HCT116 (cell line): ENCODE measurements at regions not wholly inside any gene's neighbourhood (a gene's known extent, or its start where the extent isn't known, plus 50 kb on each side); places are given as distances from the start of the nearest gene placed in this dataset.

ENCODE experiments used
- ATAC-seq: fragments of 200-7000 bp; cut with Tn5 transposase; 2 replicates; pipeline ENCODE4 v1.9.1; 2020; ENCODE audit warnings: mild to moderate bottlenecking, moderate library complexity
- BruUV-seq: library from RNA; stranded (reverse); fragments of 400-500 nt; replicated peaks from 2 replicates; lab custom pipeline; 2021; lab: Mats Ljungman, UMichigan
- CTCF ChIA-PET: fragments of 300-600 bp; sonication (Branson Sonifier 250); formaldehyde crosslinking; loops from one replicate; lab custom pipeline; 2021; ENCODE audit warnings: antibody characterized with exemption; lab: Charles Lee
- POLR2A ChIA-PET: fragments of 300-600, 350-600 bp; sonication (Branson Sonifier 250); formaldehyde crosslinking; loops from one replicate; lab custom pipeline; 2021; ENCODE audit warnings: antibody characterized with exemption; lab: Charles Lee
- RAD21 ChIA-PET, 2 experiments: fragments of 300-600 bp; sonication (Branson Sonifier 250); formaldehyde crosslinking; loops; one replicate each; lab custom pipeline; 2023; ENCODE audit warnings: low total read pairs in 2 of 2; ENCODE audit not compliant: uncharacterized antibody in 2 of 2, unreplicated experiment in 2 of 2, low non-redundant PET in 1 of 2; lab: Charles Lee
- DNase-seq: peaks from one replicate; pipeline ENCODE4 v3.0.0-alpha.2; 2010; ENCODE audit warnings: low read depth, low spot score
- H2AFZ ChIP-seq: fragments of 200-600 bp; shearing (Covaris generic), sonication (generic); 2 replicates; pipeline ENCODE4 v1.6.1; 2017; ENCODE audit warnings: low read depth, mixed run types, mixed read lengths, antibody characterized with exemption, low read length; ENCODE audit not compliant: poor library complexity, severe bottlenecking
- H3K27ac ChIP-seq: 2 replicates; pipeline ENCODE4 v1.5.1; 2012; ENCODE audit warnings: low read depth, low read length
- H3K27me3 ChIP-seq: fragments of 200-600 bp; sonication (generic); 2 replicates; pipeline ENCODE4 v1.6.1; 2016; ENCODE audit warnings: mixed run types, low read length, mixed read lengths; ENCODE audit not compliant: insufficient read depth
- H3K36me3 ChIP-seq, 2 experiments: fragments of 200-500 bp in 1 of 2; fragments of 200-600 bp in 1 of 2; sonication (Bioruptor generic) in 1 of 2; sonication (generic) in 1 of 2; 2 replicates each; pipeline versions ENCODE4 v1.5.1 to v1.6.1; 2014 to 2016; ENCODE audit warnings: low read length in 2 of 2, inconsistent platforms in 1 of 2, mixed read lengths in 1 of 2, mixed run types in 1 of 2; ENCODE audit not compliant: insufficient read depth in 2 of 2, control insufficient read depth in 1 of 2
- H3K4me1 ChIP-seq, 2 experiments: fragments of 200-600 bp in 1 of 2; sonication (generic) in 1 of 2; 2 replicates each; pipeline versions ENCODE4 v1.5.1 to v1.6.1; 2012 to 2017; ENCODE audit warnings: low read length in 2 of 2, inconsistent platforms in 1 of 2, mild to moderate bottlenecking in 1 of 2, mixed read lengths in 1 of 2, mixed run types in 1 of 2, moderate library complexity in 1 of 2; ENCODE audit not compliant: insufficient read depth in 2 of 2, control insufficient read depth in 1 of 2
- H3K4me2 ChIP-seq: fragments of 200-600 bp; sonication (generic); 2 replicates; pipeline ENCODE4 v1.6.1; 2017; ENCODE audit warnings: mixed run types, low read length, mixed read lengths
- H3K4me3 ChIP-seq, 2 experiments: fragments of 200-600 bp in 1 of 2; sonication (generic) in 1 of 2; replicated peaks in 1 of 2; 2 replicates each; pipeline ENCODE4 v1.5.1; 2011 to 2016; ENCODE audit warnings: low read length in 2 of 2, control low read depth in 1 of 2, low read depth in 1 of 2, mild to moderate bottlenecking in 1 of 2, mixed read lengths in 1 of 2, mixed run types in 1 of 2
- H3K79me2 ChIP-seq: fragments of 200-600 bp; sonication (generic); 2 replicates; pipeline ENCODE4 v1.6.1; 2017; ENCODE audit warnings: mild to moderate bottlenecking, mixed run types, low read length, moderate library complexity, mixed read lengths; ENCODE audit not compliant: insufficient read depth
- H3K9ac ChIP-seq: fragments of 200-600 bp; sonication (generic); 2 replicates; pipeline ENCODE4 v1.6.1; 2016; ENCODE audit warnings: low read length, mixed read lengths
- H3K9me2 ChIP-seq: fragments of 200-600 bp; sonication (generic), shearing (Covaris generic); 2 replicates; pipeline ENCODE4 v1.6.1; 2017; ENCODE audit warnings: mixed run types, mild to moderate bottlenecking, moderate library complexity; ENCODE audit not compliant: insufficient read depth
- H3K9me3 ChIP-seq, 2 experiments: fragments of 200-500 bp in 1 of 2; fragments of 200-600 bp in 1 of 2; sonication (Bioruptor generic) in 1 of 2; sonication (generic) in 1 of 2; 2 replicates each; pipeline ENCODE4 v1.6.1; 2014 to 2017; ENCODE audit warnings: low read length in 2 of 2, mixed read lengths in 2 of 2, inconsistent platforms in 1 of 2, low read depth in 1 of 2, mild to moderate bottlenecking in 1 of 2, mixed run types in 1 of 2, moderate library complexity in 1 of 2; ENCODE audit not compliant: control insufficient read depth in 1 of 2, insufficient read depth in 1 of 2
- H4K20me1 ChIP-seq: fragments of 200-600 bp; sonication (generic), shearing (Covaris generic); 2 replicates; pipeline ENCODE4 v1.6.1; 2017; ENCODE audit warnings: mixed run types, mild to moderate bottlenecking, moderate library complexity; ENCODE audit not compliant: insufficient read depth
- CEBPB ChIP-seq: IDR thresholded peaks from 2 replicates; pipeline ENCODE4 v1.6.1; 2012; ENCODE audit warnings: low read depth
- ELF1 ChIP-seq: IDR thresholded peaks from 2 replicates; pipeline ENCODE4 v1.6.1; 2012; ENCODE audit warnings: low read depth, borderline replicate concordance
- EZH2 ChIP-seq: fragments of 200-600 bp; sonication (generic); IDR thresholded peaks from 2 replicates; pipeline ENCODE4 v1.6.1; 2017; ENCODE audit warnings: antibody characterized with exemption, mixed run types
- FOSL1 ChIP-seq: IDR thresholded peaks from 2 replicates; pipeline ENCODE4 v1.6.1; 2012; ENCODE audit warnings: low read depth
- POLR2A ChIP-seq: IDR thresholded peaks from 2 replicates; pipeline ENCODE4 v1.7.0; 2011; ENCODE audit warnings: borderline replicate concordance; ENCODE audit not compliant: insufficient read depth, insufficient read length; ENCODE audit errors: extremely low read depth
- POLR2AphosphoS5 ChIP-seq: IDR thresholded peaks from 2 replicates; pipeline ENCODE4 v1.6.1; 2011; ENCODE audit warnings: mild to moderate bottlenecking, low read depth, low read length, moderate library complexity
- SIN3A ChIP-seq: IDR thresholded peaks from 2 replicates; pipeline ENCODE4 v1.6.1; 2012; ENCODE audit warnings: low read depth
- TCF7L2 ChIP-seq: IDR thresholded peaks from 2 replicates; pipeline ENCODE4 v1.7.0; 2011; ENCODE audit warnings: borderline replicate concordance, inconsistent platforms; ENCODE audit not compliant: insufficient read depth, insufficient read length; ENCODE audit errors: extremely low read depth
- ZFX ChIP-seq: fragments of 450-650 bp; IDR thresholded peaks from 2 replicates; pipeline ENCODE4 v1.6.1; 2017
- ZNF274 ChIP-seq: fragments of 200-500 bp; sonication (Bioruptor generic); IDR thresholded peaks from 2 replicates; pipeline ENCODE4 v1.6.1; 2014; ENCODE audit warnings: mild to moderate bottlenecking, low read depth, low read length, inconsistent platforms
- intact Hi-C: fragments of 100-400 bp; cut with micrococcal nuclease; formaldehyde crosslinking; loops from 2 replicates; pipeline ENCODE4 v1.10.0; 2022
- TF ChIP-seq, protein P1 (sequence below): IDR thresholded peaks from 2 replicates; pipeline ENCODE4 v1.6.1; 2011; ENCODE audit warnings: mild to moderate bottlenecking, low read length, moderate library complexity; ENCODE audit not compliant: insufficient replicate concordance; ENCODE audit errors: extremely low read depth
- TF ChIP-seq, protein P2 (sequence below), 3 experiments: fragments of 200-600 bp in 1 of 3; sonication (generic) in 1 of 3; IDR thresholded peaks in 2 of 3; conservative IDR thresholded peaks in 1 of 3; 2 replicates each; pipeline ENCODE4 v1.5.1; 2012 to 2017; ENCODE audit warnings: low read depth in 2 of 3, low read length in 2 of 3, antibody characterized with exemption in 1 of 3, borderline replicate concordance in 1 of 3, control low read depth in 1 of 3, mild to moderate bottlenecking in 1 of 3, mixed read lengths in 1 of 3, mixed run types in 1 of 3, moderate library complexity in 1 of 3; ENCODE audit not compliant: insufficient read depth in 1 of 3
- TF ChIP-seq, protein P3 (sequence below): IDR thresholded peaks from 2 replicates; pipeline ENCODE4 v1.6.1; 2012

GRCh38 chr7:148514236-148514635 lies 76.3 kb upstream of the C7orf33 start:
- ATAC-seq, result no peak
- CTCF ChIA-PET, result no interaction called here
- no peaks in the 10 kb centered on the region for H3K9me3 ChIP-seq

DNA sequence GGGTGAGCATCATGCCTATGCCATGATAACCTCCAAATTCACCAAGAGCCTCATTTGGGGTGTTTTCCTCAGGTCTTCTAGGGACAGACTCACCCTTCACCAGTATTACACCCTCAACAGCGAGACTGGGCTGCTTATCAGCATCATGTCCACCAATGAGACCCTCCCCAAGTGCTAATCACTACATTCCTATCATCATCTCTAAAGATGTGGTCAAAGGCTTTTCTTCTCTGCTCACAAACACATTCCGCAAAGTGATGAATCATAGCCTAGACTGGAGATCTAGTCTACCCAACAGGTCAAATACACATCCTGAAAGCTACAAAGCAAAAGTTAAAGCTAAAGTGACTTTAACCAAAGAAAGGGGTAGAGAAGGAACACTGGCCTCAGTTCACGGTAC lies 75.3 kb upstream of the C7orf33 start:
- ATAC-seq, result no peak
- intact Hi-C loops, result no loop called here
- DNase-seq, result no peak
- H3K36me3 ChIP-seq, result no peaks in the 10 kb centered on the region
- H2AFZ ChIP-seq, result no peak overlapping the region
- TF ChIP-seq, protein P1, sequence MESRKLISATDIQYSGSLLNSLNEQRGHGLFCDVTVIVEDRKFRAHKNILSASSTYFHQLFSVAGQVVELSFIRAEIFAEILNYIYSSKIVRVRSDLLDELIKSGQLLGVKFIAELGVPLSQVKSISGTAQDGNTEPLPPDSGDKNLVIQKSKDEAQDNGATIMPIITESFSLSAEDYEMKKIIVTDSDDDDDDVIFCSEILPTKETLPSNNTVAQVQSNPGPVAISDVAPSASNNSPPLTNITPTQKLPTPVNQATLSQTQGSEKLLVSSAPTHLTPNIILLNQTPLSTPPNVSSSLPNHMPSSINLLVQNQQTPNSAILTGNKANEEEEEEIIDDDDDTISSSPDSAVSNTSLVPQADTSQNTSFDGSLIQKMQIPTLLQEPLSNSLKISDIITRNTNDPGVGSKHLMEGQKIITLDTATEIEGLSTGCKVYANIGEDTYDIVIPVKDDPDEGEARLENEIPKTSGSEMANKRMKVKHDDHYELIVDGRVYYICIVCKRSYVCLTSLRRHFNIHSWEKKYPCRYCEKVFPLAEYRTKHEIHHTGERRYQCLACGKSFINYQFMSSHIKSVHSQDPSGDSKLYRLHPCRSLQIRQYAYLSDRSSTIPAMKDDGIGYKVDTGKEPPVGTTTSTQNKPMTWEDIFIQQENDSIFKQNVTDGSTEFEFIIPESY, result no peak
- TF ChIP-seq ZFX (no peak), CEBPB (no peak), ELF1 (no peak), ZNF274 (no peak), SIN3A (no peak), FOSL1 (no peak), POLR2A (no peak)
- TF ChIP-seq, protein P2, sequence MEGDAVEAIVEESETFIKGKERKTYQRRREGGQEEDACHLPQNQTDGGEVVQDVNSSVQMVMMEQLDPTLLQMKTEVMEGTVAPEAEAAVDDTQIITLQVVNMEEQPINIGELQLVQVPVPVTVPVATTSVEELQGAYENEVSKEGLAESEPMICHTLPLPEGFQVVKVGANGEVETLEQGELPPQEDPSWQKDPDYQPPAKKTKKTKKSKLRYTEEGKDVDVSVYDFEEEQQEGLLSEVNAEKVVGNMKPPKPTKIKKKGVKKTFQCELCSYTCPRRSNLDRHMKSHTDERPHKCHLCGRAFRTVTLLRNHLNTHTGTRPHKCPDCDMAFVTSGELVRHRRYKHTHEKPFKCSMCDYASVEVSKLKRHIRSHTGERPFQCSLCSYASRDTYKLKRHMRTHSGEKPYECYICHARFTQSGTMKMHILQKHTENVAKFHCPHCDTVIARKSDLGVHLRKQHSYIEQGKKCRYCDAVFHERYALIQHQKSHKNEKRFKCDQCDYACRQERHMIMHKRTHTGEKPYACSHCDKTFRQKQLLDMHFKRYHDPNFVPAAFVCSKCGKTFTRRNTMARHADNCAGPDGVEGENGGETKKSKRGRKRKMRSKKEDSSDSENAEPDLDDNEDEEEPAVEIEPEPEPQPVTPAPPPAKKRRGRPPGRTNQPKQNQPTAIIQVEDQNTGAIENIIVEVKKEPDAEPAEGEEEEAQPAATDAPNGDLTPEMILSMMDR (IDR thresholded peaks at IDR 0.05 in 2 of 3, conservative IDR thresholded peaks at IDR 0.05 in 1 of 3; ENCODE audit: borderline replicate concordance in 1 of 3, insufficient read depth in 1 of 3, low read depth in 2 of 3, low read length in 2 of 3), result no peak
- H3K27ac ChIP-seq, result no peak overlapping the region
- H3K79me2 ChIP-seq, result no peaks in the 10 kb centered on the region
- no peaks in the 10 kb centered on the region for H4K20me1 ChIP-seq
- H3K27me3 ChIP-seq, result no peaks in the 10 kb centered on the region
- H3K4me3 ChIP-seq, result no peak overlapping the region
- no TSS peak for BruUV-seq
- ChIA-PET POLR2A (no interaction called here), RAD21 (no interaction called here), CTCF (no interaction called here)
- H3K4me1 ChIP-seq, result no peaks in the 10 kb centered on the region
- H3K9me2 ChIP-seq, result no peaks in the 10 kb centered on the region
- H3K9ac ChIP-seq, result no peak overlapping the region
- no peak overlapping the region for H3K4me2 ChIP-seq
- no peaks in the 10 kb centered on the region for H3K9me3 ChIP-seq

More at GRCh38 chr7:148514236-148514635, 76.3 kb upstream of the C7orf33 start:
- no TSS peak for BruUV-seq
- no peak overlapping the region for H3K9ac ChIP-seq
- H4K20me1 ChIP-seq, result no peaks in the 10 kb centered on the region
- intact Hi-C loops, result no loop called here
- RAD21 ChIA-PET, result no interaction called here
- DNase-seq, result no peak
- POLR2A ChIA-PET, result no interaction called here
- no peaks in the 10 kb centered on the region for H3K4me1 ChIP-seq
- no peaks in the 10 kb centered on the region for H3K27me3 ChIP-seq
- no peak overlapping the region for H3K4me2 ChIP-seq
- H3K79me2 ChIP-seq, result no peaks in the 10 kb centered on the region
- no peak overlapping the region for H2AFZ ChIP-seq
- no peaks in the 10 kb centered on the region for H3K36me3 ChIP-seq
- H3K4me3 ChIP-seq, result no peak overlapping the region
- no peak for TF ChIP-seq TCF7L2
- no peak for TF ChIP-seq ELF1
- TF ChIP-seq CEBPB, result no peak
- TF ChIP-seq, protein P3, sequence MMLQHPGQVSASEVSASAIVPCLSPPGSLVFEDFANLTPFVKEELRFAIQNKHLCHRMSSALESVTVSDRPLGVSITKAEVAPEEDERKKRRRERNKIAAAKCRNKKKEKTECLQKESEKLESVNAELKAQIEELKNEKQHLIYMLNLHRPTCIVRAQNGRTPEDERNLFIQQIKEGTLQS, result no peak
- TF ChIP-seq SIN3A, result no peak
- TF ChIP-seq POLR2AphosphoS5, result no peak
- no peak for TF ChIP-seq EZH2
- no peak for TF ChIP-seq ZNF274
- TF ChIP-seq FOSL1, result no peak
- TF ChIP-seq, protein P1, result no peak
- H3K27ac ChIP-seq, result no peak overlapping the region
- H3K9me2 ChIP-seq, result no peaks in the 10 kb centered on the region
